B cell (primary cell): ENCODE measurements at regions not wholly inside any gene's neighbourhood (a gene's known extent, or its start where the extent isn't known, plus 50 kb on each side); places are given as distances from the start of the nearest gene placed in this dataset.

Experiments
- ATAC-seq: fragments of 200-7000 bp; cut with Tn5 transposase; one replicate; pipeline ENCODE4 v1.10.0; 2021; ENCODE audit warnings: low read depth, mild to moderate bottlenecking, moderate number of reproducible peaks, moderate library complexity
- CTCF ChIA-PET: fragments of 350-600 bp; sonication (Branson Sonifier 250); formaldehyde crosslinking; loops from one replicate; lab custom pipeline; 2021; ENCODE audit warnings: antibody characterized with exemption, inconsistent platforms; lab: Charles Lee
- POLR2A ChIA-PET: fragments of 350-600 bp; sonication (Branson Sonifier 250); formaldehyde crosslinking; loops from one replicate; lab custom pipeline; 2021; ENCODE audit warnings: antibody characterized with exemption; lab: Charles Lee
- DNase-seq: peaks from one replicate; pipeline ENCODE4 v3.0.0; 2013
- H2AFZ ChIP-seq: 2 replicates; pipeline ENCODE4 v1.6.1; 2012; ENCODE audit warnings: mild to moderate bottlenecking, low read depth, low read length; ENCODE audit not compliant: insufficient read depth, poor library complexity, severe bottlenecking
- H3K27ac ChIP-seq, 2 donors: 1 replicate in 1 of 2; 2 replicates in 1 of 2; pipeline ENCODE4 v1.5.1; 2012 to 2013; ENCODE audit warnings: low read length in 2 of 2, mild to moderate bottlenecking in 2 of 2, moderate library complexity in 1 of 2
- H3K27me3 ChIP-seq, 4 experiments: fragments of 200-600 bp in 1 of 4; sonication (generic) in 1 of 4; replicated peaks in 1 of 4; 1 replicate in 2 of 4; 2 replicates in 2 of 4; pipeline versions ENCODE4 v1.6.1 to v1.7.0; 2013 to 2016; ENCODE audit warnings: low read length in 3 of 4, mild to moderate bottlenecking in 2 of 4, mixed read lengths in 1 of 4, moderate library complexity in 1 of 4; ENCODE audit not compliant: insufficient read depth in 4 of 4, control insufficient read depth in 3 of 4; ENCODE audit errors: control extremely low read depth in 1 of 4
- H3K36me3 ChIP-seq, 2 experiments: replicated peaks in 1 of 2; 1 replicate in 1 of 2; 2 replicates in 1 of 2; pipeline versions ENCODE4 v1.6.1 to v1.7.1; 2013; ENCODE audit warnings: low read length in 1 of 2; ENCODE audit not compliant: insufficient read depth in 2 of 2, control insufficient read depth in 1 of 2; ENCODE audit errors: control extremely low read depth in 1 of 2, extremely low read depth in 1 of 2
- H3K4me1 ChIP-seq, 2 donors: fragments of 200-600 bp in 1 of 2; sonication (generic) in 1 of 2; 1 replicate in 1 of 2; 2 replicates in 1 of 2; pipeline versions ENCODE4 v1.5.1 to v1.6.1; 2013 to 2017; ENCODE audit warnings: low read length in 2 of 2; ENCODE audit not compliant: control insufficient read depth in 2 of 2, insufficient read depth in 2 of 2
- H3K4me2 ChIP-seq: replicated peaks from 2 replicates; pipeline ENCODE3; 2012; ENCODE audit warnings: mild to moderate bottlenecking, low read depth, low read length; ENCODE audit not compliant: poor library complexity, severe bottlenecking
- H3K4me3 ChIP-seq, 5 experiments: fragments of 200-600 bp in 1 of 5; sonication (generic) in 1 of 5; 1 replicate in 3 of 5; 2 replicates in 2 of 5; pipeline versions ENCODE4 v1.5.1 to v1.7.0; 2011 to 2016; ENCODE audit warnings: low read length in 4 of 5, mild to moderate bottlenecking in 4 of 5, low read depth in 2 of 5, control low read depth in 1 of 5, moderate library complexity in 1 of 5; ENCODE audit not compliant: insufficient read depth in 1 of 5; ENCODE audit errors: control extremely low read depth in 1 of 5, extremely low read depth in 1 of 5
- H3K79me2 ChIP-seq: fragments of 200-600 bp; sonication (generic); one replicate; pipeline ENCODE4 v1.6.0; 2016; ENCODE audit warnings: low read length; ENCODE audit not compliant: control insufficient read depth, insufficient read depth
- H3K9ac ChIP-seq: fragments of 200-600 bp; sonication (generic); 2 replicates; pipeline ENCODE4 v1.6.1; 2017; ENCODE audit warnings: mild to moderate bottlenecking, low read length, moderate library complexity
- H3K9me3 ChIP-seq, 3 donors: one replicate each; pipeline versions ENCODE4 v1.6.1 to v1.7.1; 2013; ENCODE audit warnings: low read length in 2 of 3; ENCODE audit not compliant: control insufficient read depth in 2 of 3, insufficient read depth in 1 of 3; ENCODE audit errors: control extremely low read depth in 1 of 3
- H4K20me1 ChIP-seq: 2 replicates; pipeline ENCODE4 v1.6.0; 2012; ENCODE audit warnings: mild to moderate bottlenecking, low read length; ENCODE audit not compliant: insufficient read depth, control insufficient read depth, poor library complexity, severe bottlenecking
- H3K27ac Mint-ChIP-seq: one replicate; pipeline ENCODE4 v1.8.0; 2021; ENCODE audit warnings: mixed read lengths
- H3K27me3 Mint-ChIP-seq: one replicate; pipeline ENCODE4 v1.8.0; 2021; ENCODE audit warnings: mixed read lengths
- H3K4me1 Mint-ChIP-seq: one replicate; pipeline ENCODE4 v1.8.0; 2021; ENCODE audit warnings: mixed read lengths
- H3K4me3 Mint-ChIP-seq: one replicate; pipeline ENCODE4 v1.8.0; 2021; ENCODE audit warnings: mixed read lengths
- H3K9me3 Mint-ChIP-seq: one replicate; pipeline ENCODE4 v1.8.0; 2022; ENCODE audit warnings: mixed read lengths; ENCODE audit not compliant: insufficient read depth
- EZH2 ChIP-seq: IDR thresholded peaks from 2 replicates; pipeline ENCODE4 v1.6.1; 2012; ENCODE audit warnings: borderline replicate concordance, low read depth, mild to moderate bottlenecking, moderate library complexity, low read length; ENCODE audit not compliant: insufficient read depth, poor library complexity, severe bottlenecking
- WGBS: methylation state at CpG from one replicate; pipeline ENCODE4 v1.1.5; 2013; ENCODE audit warnings: missing lambda C conversion rate; ENCODE audit not compliant: insufficient coverage; 5-methylcytosine and 5-hydroxymethylcytosine counted together
- intact Hi-C: fragments of 100-400 bp; cut with micrococcal nuclease; formaldehyde crosslinking; loops from one replicate; pipeline ENCODE4 v1.10.0; 2022
- TF ChIP-seq, protein P1 (sequence below): fragments of 200-600 bp; IDR thresholded peaks from one replicate; pipeline ENCODE4 v1.8.0; 2022; ENCODE audit warnings: antibody characterized with exemption, mild to moderate bottlenecking

DNA sequence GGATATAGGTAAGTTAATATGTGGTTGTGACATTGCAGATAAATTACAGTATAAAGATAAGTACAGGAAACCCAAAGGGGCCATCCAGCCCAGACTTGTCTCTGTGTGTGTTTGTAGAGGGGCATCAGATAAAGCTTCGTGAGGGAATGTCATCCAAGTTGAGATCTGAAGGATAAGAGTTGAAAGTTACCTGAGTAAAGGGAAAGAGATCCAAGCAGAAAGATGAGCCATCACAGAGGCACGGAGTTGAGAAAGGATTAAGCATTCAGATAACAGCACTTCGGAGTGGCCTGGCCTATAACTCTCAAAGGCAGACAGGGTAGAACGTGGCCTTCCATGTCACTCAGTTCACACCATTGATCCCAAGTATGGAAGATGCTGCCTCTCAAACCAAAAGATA, 749.1 kb downstream of the ADGRL2 start:
- 84% methylated on average over 3 of the region's 4 CpGs for WGBS
- no peak for DNase-seq
- Histone ChIP-seq H3K9me3 (peaks cover 0 to 3% (median 0%) of the 10 kb centered on the region in 3 donors), H3K27me3 (no peaks in the 10 kb centered on the region), H3K27ac (no peak overlapping the region), H3K36me3 (no peaks in the 10 kb centered on the region), H3K4me3 (no peak overlapping the region), H2AFZ (no peak overlapping the region), H3K9ac (no peak overlapping the region), H4K20me1 (no peaks in the 10 kb centered on the region), H3K4me1 (no peaks in the 10 kb centered on the region), H3K79me2 (no peaks in the 10 kb centered on the region), H3K4me2 (no peak overlapping the region)
- H3K27ac Mint-ChIP-seq = no peak overlapping the region
- POLR2A ChIA-PET = no interaction called here
- H3K4me3 Mint-ChIP-seq = no peak overlapping the region
- no peaks in the 10 kb centered on the region for H3K4me1 Mint-ChIP-seq
- TF ChIP-seq EZH2 = no peak
- TF ChIP-seq, protein P1, sequence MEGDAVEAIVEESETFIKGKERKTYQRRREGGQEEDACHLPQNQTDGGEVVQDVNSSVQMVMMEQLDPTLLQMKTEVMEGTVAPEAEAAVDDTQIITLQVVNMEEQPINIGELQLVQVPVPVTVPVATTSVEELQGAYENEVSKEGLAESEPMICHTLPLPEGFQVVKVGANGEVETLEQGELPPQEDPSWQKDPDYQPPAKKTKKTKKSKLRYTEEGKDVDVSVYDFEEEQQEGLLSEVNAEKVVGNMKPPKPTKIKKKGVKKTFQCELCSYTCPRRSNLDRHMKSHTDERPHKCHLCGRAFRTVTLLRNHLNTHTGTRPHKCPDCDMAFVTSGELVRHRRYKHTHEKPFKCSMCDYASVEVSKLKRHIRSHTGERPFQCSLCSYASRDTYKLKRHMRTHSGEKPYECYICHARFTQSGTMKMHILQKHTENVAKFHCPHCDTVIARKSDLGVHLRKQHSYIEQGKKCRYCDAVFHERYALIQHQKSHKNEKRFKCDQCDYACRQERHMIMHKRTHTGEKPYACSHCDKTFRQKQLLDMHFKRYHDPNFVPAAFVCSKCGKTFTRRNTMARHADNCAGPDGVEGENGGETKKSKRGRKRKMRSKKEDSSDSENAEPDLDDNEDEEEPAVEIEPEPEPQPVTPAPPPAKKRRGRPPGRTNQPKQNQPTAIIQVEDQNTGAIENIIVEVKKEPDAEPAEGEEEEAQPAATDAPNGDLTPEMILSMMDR = no peak
- CTCF ChIA-PET = no interaction called here
- no peaks in the 10 kb centered on the region for H3K27me3 Mint-ChIP-seq
- ATAC-seq = no peak
- intact Hi-C loops = no loop called here
- peaks cover 4% of the 10 kb centered on the region for H3K9me3 Mint-ChIP-seq

- Histone ChIP-seq H3K36me3 (no peaks in the 10 kb centered on the region), H3K9me3 (peaks cover 0 to 3% (median 0%) of the 10 kb centered on the region in 3 donors), H3K4me2 (no peak overlapping the region), H3K9ac (no peak overlapping the region), H3K27me3 (no peaks in the 10 kb centered on the region), H3K79me2 (no peaks in the 10 kb centered on the region), H3K4me3 (no peak overlapping the region), H3K4me1 (peaks cover 0 to 3% of the 10 kb centered on the region in 2 donors), H4K20me1 (no peaks in the 10 kb centered on the region), H3K27ac (no peak overlapping the region), H2AFZ (no peak overlapping the region)
- Mint-ChIP-seq H3K27me3 (no peaks in the 10 kb centered on the region), H3K4me3 (no peak overlapping the region), H3K27ac (no peak overlapping the region), H3K4me1 (peaks cover 4% of the 10 kb centered on the region), H3K9me3 (peaks cover 2% of the 10 kb centered on the region)
- ChIA-PET CTCF (no interaction called here), POLR2A (no interaction called here)
- DNase-seq (no peak), ATAC-seq (no peak)
- intact Hi-C loops = no loop called here
- TF ChIP-seq, protein P1 = no peak
- no peak for TF ChIP-seq EZH2
Measured at GRCh38 chr1:82542766-82543165, 742.0 kb downstream of the ADGRL2 start.
